H4 (cell line): ENCODE measurements at regions not wholly inside any gene's neighbourhood (a gene's known extent, or its start where the extent isn't known, plus 50 kb on each side); places are given as distances from the start of the nearest gene placed in this dataset.

Experiments
- DNase-seq: peaks from one replicate; pipeline ENCODE4 v3.0.0-alpha.2; 2015; ENCODE audit warnings: low spot score

- DNase-seq = no peak
These were observed 83.3 kb downstream of the EDEM1 start for GRCh38 chr3:5270666-5271371.

- DNase-seq = no peak
These were observed 83.8 kb downstream of the EDEM1 start for GRCh38 chr3:5271372-5271683.

- DNase-seq = no peak
These were observed 84.9 kb downstream of the EDEM1 start for GRCh38 chr3:5272387-5272786.

GRCh38 chr3:5274091-5274490 lies 86.6 kb downstream of the EDEM1 start:
- no peak for DNase-seq

- peak; percentile 43 for DNase-seq
These were observed 88.0 kb downstream of the EDEM1 start for GRCh38 chr3:5275529-5275928.

- DNase-seq = no peak
These were observed 89.4 kb downstream of the EDEM1 start for GRCh38 chr3:5276934-5277333.

GRCh38 chr3:5277612-5278236 lies 90.2 kb downstream of the EDEM1 start:
- DNase-seq = no peak

GRCh38 chr3:5278666-5279065 lies 91.2 kb downstream of the EDEM1 start:
- DNase-seq = no peak

- DNase-seq = no peak
These were observed 95.2 kb downstream of the EDEM1 start for GRCh38 chr3:5282703-5283102.

GRCh38 chr3:5285439-5285838 lies 97.9 kb downstream of the EDEM1 start:
- no peak for DNase-seq

GRCh38 chr3:5290915-5291314 lies 103.4 kb downstream of the EDEM1 start:
- no peak for DNase-seq

- no peak for DNase-seq
These were observed 105.0 kb downstream of the EDEM1 start for GRCh38 chr3:5292512-5292911.

GRCh38 chr3:5293207-5293606 lies 105.7 kb downstream of the EDEM1 start:
- DNase-seq = no peak

- DNase-seq = no peak
These were observed 106.8 kb downstream of the EDEM1 start for GRCh38 chr3:5294356-5294755.

- no peak for DNase-seq
These were observed 107.7 kb downstream of the EDEM1 start for GRCh38 chr3:5295191-5295690.

GRCh38 chr3:5296362-5296761 lies 108.9 kb downstream of the EDEM1 start:
- no peak for DNase-seq

- DNase-seq = no peak
These were observed 110.4 kb downstream of the EDEM1 start for GRCh38 chr3:5297895-5298294.

GRCh38 chr3:5298453-5298852 lies 110.9 kb downstream of the EDEM1 start:
- DNase-seq = no peak

- DNase-seq = no peak
These were observed 111.7 kb downstream of the EDEM1 start for GRCh38 chr3:5299161-5299560.

- no peak for DNase-seq
These were observed 113.1 kb downstream of the EDEM1 start for GRCh38 chr3:5300638-5301037.

- no peak for DNase-seq
These were observed 114.3 kb downstream of the EDEM1 start for GRCh38 chr3:5301651-5302297.

- DNase-seq = no peak
These were observed 115.2 kb downstream of the EDEM1 start for GRCh38 chr3:5302661-5303060.

GRCh38 chr3:5304188-5304587 lies 116.7 kb downstream of the EDEM1 start:
- DNase-seq = no peak
